Stomach (tissue), 4 donors: ENCODE measurements at regions not wholly inside any gene's neighbourhood (a gene's known extent, or its start where the extent isn't known, plus 50 kb on each side); places are given as distances from the start of the nearest gene placed in this dataset.

Experiments used
- CTCF ChIP-seq, 7 experiments: fragments of 450-650 bp in 4 of 7; fragments of 200-600 bp in 3 of 7; sonication (generic) in 3 of 7; IDR thresholded peaks; one replicate each; pipeline ENCODE4 v1.5.1; 2016 to 2019; ENCODE audit warnings: antibody characterized with exemption in 7 of 7, control low read depth in 2 of 7, mild to moderate bottlenecking in 1 of 7
- EP300 ChIP-seq: sonication (generic); formaldehyde crosslinking; IDR thresholded peaks from one replicate; pipeline ENCODE4 v1.6.1; 2017; ENCODE audit warnings: antibody characterized with exemption
- POLR2A ChIP-seq, 4 donors: fragments of 450-650 bp; IDR thresholded peaks; one replicate each; pipeline ENCODE4 v1.6.1; 2016; ENCODE audit warnings: antibody characterized with exemption in 4 of 4, control low read depth in 2 of 4, mild to moderate bottlenecking in 1 of 4, moderate library complexity in 1 of 4

DNA sequence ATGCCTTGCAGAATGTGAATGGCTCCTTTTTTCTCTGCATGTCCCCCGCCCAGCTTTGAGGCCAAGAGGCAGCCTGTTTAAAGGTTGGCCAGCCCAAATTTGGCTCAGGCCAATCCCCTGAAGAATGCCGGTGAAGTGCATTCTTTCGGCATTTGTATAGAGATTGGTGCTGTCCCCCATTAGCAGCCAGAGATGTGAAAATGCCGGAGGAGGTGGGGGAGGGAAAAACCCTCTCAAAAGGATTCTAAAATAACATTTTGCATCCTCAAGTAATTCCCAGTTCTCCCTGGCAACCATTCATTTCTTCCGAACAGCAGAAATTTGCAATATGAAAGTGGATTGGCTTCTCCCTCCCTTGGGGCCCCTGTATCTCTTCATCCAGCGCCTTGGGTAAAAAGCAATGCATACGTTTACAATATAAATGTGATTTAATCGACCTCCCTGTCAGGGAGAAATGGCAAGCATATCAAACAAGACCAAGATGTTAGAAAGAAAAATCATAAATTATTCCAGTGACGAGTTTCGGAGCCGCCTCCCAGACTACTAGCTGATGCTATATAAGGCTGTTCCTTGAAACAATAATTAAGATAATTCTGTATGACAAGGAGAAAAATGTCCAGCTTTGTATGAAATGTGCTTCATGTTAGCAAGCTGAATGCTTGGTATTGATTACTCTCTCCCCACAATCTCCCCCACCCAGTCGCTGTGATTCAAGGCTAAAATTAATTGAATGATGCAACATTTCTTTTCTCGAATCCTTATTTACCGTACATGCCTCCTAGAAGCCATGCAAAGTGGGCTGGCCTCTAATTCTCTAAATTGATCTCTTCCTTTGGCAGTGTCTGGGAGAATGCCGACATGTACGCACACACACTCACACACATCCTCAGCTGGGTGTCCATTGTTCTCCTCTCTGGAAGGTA, 323.7 kb downstream of the RPS24 start:
- TF ChIP-seq CTCF (IDR thresholded peaks at IDR 0.05) (no peak), POLR2A (IDR thresholded peaks at IDR 0.05) (no peak), EP300 (no peak)
